ENCODE measurements at regions not wholly inside any gene's neighbourhood (a gene's known extent, or its start where the extent isn't known, plus 50 kb on each side); places are given as distances from the start of the nearest gene placed in this dataset.
A peak's percentile ranks its signal among the peaks of the same experiment; 100 is the strongest.

DNA sequence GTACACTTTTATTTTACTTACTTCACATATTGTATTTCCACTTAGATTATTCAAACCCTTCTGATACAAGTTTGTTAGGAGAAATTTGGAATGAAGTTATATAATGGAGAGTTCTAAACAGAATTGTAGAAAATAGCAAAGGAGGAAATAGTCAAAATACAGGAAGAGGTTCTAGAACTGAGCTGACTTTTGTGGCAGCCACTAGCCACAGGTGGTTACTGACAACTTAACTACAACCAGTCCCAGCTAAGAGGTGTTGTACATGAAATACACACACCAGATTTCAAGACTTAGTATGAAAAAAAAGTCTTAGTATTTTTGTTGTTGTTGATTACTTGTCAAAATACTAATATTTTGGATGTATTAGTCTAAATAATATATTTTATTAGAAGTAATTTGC lies 727.4 kb upstream of the CITED2 start:
- Histone ChIP-seq H3K9ac (no peak overlapping the region), H3K4me1 (peaks cover 7% of the 10 kb centered on the region), H2AFZ (replicated peaks) (no peak overlapping the region), H3K9me3 (ENCODE audit: low read depth) (no peaks in the 10 kb centered on the region), H3K4me3 (no peak overlapping the region), H4K20me1 (ENCODE audit: low read depth) (no peaks in the 10 kb centered on the region), H3K27me3 (no peaks in the 10 kb centered on the region), H3K4me2 (no peak overlapping the region), H3K27ac (no peak overlapping the region), H3K36me3 (no peaks in the 10 kb centered on the region), H3K79me2 (ENCODE audit: low read depth) (no peaks in the 10 kb centered on the region), H3F3A (ENCODE audit: low read depth) (no peaks in the 10 kb centered on the region)
- no peak for DNase-seq (ENCODE audit: low spot score)
- peaks cover 3% of the 10 kb centered on the region for H3K27me3 Mint-ChIP-seq (ENCODE audit: insufficient read depth, low read depth)
- no peaks in the 10 kb centered on the region for H3K36me3 Mint-ChIP-seq
- H3K4me1 Mint-ChIP-seq, result peaks cover 9% of the 10 kb centered on the region
- no peak overlapping the region for H3K27ac Mint-ChIP-seq
- no peak for TF ChIP-seq EZH2phosphoT487 (IDR thresholded peaks at IDR 0.05)
- no peak overlapping the region for H3K4me3 Mint-ChIP-seq
- H3K9me3 Mint-ChIP-seq, result peaks cover 2% of the 10 kb centered on the region

DNA sequence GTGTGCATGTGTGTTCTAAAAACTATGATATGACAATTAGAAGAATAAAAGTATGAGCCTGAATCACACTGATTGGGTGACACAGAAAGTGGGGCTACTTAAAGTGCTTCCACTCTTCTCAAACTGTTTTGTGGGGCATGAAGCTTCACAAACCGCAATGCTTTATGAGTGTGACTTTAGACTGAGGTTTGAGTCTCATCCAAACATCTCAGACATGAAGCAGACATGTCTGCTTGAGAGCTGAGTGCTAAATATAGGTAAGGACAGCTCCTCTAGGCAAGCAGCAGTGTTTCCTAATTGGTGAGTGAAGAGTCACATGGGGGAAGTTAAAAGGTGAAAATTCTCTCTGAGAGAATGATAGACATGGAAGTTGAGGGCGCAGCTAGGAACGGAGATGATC lies 726.9 kb upstream of the CITED2 start:
- no peak overlapping the region for H3K4me3 ChIP-seq
- H3K9ac ChIP-seq, result no peak overlapping the region
- H3K27ac Mint-ChIP-seq, result no peak overlapping the region
- H3K9me3 Mint-ChIP-seq, result peaks cover 2% of the 10 kb centered on the region
- H3K27ac ChIP-seq, result no peak overlapping the region
- H3K79me2 ChIP-seq (ENCODE audit: low read depth), result no peaks in the 10 kb centered on the region
- no peaks in the 10 kb centered on the region for H3K27me3 ChIP-seq
- H3K4me1 ChIP-seq, result peaks cover 7% of the 10 kb centered on the region
- no peaks in the 10 kb centered on the region for H3K36me3 ChIP-seq
- peaks cover 1% of the 10 kb centered on the region for H3K36me3 Mint-ChIP-seq
- H3F3A ChIP-seq (ENCODE audit: low read depth), result no peaks in the 10 kb centered on the region
- peaks cover 10% of the 10 kb centered on the region for H3K4me1 Mint-ChIP-seq
- no peaks in the 10 kb centered on the region for H4K20me1 ChIP-seq (ENCODE audit: low read depth)
- H3K27me3 Mint-ChIP-seq (ENCODE audit: insufficient read depth, low read depth), result peaks cover 3% of the 10 kb centered on the region
- DNase-seq (ENCODE audit: low spot score), result no peak
- no peak overlapping the region for H3K4me2 ChIP-seq
- H3K9me3 ChIP-seq (ENCODE audit: low read depth), result no peaks in the 10 kb centered on the region
- no peak for TF ChIP-seq EZH2 (IDR thresholded peaks at IDR 0.05)
- TF ChIP-seq, protein P1, sequence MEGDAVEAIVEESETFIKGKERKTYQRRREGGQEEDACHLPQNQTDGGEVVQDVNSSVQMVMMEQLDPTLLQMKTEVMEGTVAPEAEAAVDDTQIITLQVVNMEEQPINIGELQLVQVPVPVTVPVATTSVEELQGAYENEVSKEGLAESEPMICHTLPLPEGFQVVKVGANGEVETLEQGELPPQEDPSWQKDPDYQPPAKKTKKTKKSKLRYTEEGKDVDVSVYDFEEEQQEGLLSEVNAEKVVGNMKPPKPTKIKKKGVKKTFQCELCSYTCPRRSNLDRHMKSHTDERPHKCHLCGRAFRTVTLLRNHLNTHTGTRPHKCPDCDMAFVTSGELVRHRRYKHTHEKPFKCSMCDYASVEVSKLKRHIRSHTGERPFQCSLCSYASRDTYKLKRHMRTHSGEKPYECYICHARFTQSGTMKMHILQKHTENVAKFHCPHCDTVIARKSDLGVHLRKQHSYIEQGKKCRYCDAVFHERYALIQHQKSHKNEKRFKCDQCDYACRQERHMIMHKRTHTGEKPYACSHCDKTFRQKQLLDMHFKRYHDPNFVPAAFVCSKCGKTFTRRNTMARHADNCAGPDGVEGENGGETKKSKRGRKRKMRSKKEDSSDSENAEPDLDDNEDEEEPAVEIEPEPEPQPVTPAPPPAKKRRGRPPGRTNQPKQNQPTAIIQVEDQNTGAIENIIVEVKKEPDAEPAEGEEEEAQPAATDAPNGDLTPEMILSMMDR (IDR thresholded peaks at IDR 0.05), result no peak
- no peak for TF ChIP-seq EZH2phosphoT487 (IDR thresholded peaks at IDR 0.05)
- no peak overlapping the region for H3K4me3 Mint-ChIP-seq
- peak overlapping the region; percentile 18 for H2AFZ ChIP-seq (replicated peaks)

DNA sequence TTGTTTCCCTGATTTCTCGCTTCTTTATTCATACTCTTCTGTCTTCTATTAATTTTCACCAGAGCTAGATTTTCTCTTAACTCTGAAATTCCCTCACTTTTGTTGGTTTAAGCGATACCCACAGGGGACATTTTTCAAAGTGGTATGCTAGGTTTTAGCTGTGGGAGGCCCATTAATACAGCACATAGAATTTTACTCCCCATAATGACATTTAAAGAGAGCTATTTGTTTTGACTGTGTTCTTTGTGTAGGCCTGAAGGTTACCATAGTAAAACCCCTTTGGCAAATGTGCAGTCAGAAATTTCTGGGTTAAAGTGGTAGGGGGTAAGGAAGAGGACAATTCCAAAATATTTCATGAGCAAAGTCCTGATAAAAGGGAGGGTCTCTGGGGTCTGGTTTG lies 721.1 kb upstream of the CITED2 start:
- Mint-ChIP-seq H3K36me3 (peaks cover 7% of the 10 kb centered on the region), H3K27ac (peak overlapping the region; percentile 88), H3K27me3 (ENCODE audit: insufficient read depth, low read depth) (peaks cover 6% of the 10 kb centered on the region), H3K4me1 (peaks cover 24% of the 10 kb centered on the region), H3K4me3 (no peak overlapping the region), H3K9me3 (peaks cover 10% of the 10 kb centered on the region)
- no peaks in the 10 kb centered on the region for H3K9me3 ChIP-seq (ENCODE audit: low read depth)
- H4K20me1 ChIP-seq (ENCODE audit: low read depth), result no peaks in the 10 kb centered on the region
- no peaks in the 10 kb centered on the region for H3K36me3 ChIP-seq
- no peak for DNase-seq (ENCODE audit: low spot score)
- H3K4me3 ChIP-seq, result no peak overlapping the region
- no peaks in the 10 kb centered on the region for H3K27me3 ChIP-seq
- H3K79me2 ChIP-seq (ENCODE audit: low read depth), result no peaks in the 10 kb centered on the region
- no peak overlapping the region for H3K27ac ChIP-seq
- peak overlapping the region; percentile 46 for H3K4me2 ChIP-seq
- TF ChIP-seq, protein P1 (IDR thresholded peaks at IDR 0.05), result no peak
- TF ChIP-seq EZH2 (IDR thresholded peaks at IDR 0.05) (no peak), EZH2phosphoT487 (IDR thresholded peaks at IDR 0.05) (no peak)
- no peaks in the 10 kb centered on the region for H3F3A ChIP-seq (ENCODE audit: low read depth)
- H3K4me1 ChIP-seq, result peaks cover 19% of the 10 kb centered on the region
- H2AFZ ChIP-seq (replicated peaks), result peak overlapping the region; percentile 70
- no peak overlapping the region for H3K9ac ChIP-seq

DNA sequence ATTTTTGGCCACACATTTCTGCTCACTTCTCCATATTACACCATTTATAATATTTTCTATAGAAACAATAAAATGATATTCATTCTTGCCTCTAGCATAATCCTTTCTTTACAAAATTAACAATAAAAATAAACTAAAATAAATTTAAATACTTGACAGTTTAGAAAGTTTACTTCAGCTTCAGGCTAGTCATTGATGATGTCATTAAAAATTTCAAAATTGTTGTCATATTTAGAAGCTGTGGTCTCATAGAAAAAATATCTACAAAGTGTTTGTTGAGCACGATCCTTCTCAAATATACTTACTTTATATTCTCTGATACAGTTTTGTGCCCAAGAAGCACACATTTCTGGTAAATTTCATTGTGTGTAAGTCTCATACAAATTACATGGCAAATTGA lies 717.4 kb upstream of the CITED2 start:
- Histone ChIP-seq H3K27me3 (no peaks in the 10 kb centered on the region), H3K4me2 (no peak overlapping the region), H3F3A (ENCODE audit: low read depth) (no peaks in the 10 kb centered on the region), H3K4me1 (peaks cover 19% of the 10 kb centered on the region), H3K9me3 (ENCODE audit: low read depth) (no peaks in the 10 kb centered on the region), H3K36me3 (no peaks in the 10 kb centered on the region), H3K9ac (no peak overlapping the region), H3K4me3 (no peak overlapping the region), H3K27ac (no peak overlapping the region), H2AFZ (replicated peaks) (no peak overlapping the region), H3K79me2 (ENCODE audit: low read depth) (no peaks in the 10 kb centered on the region), H4K20me1 (ENCODE audit: low read depth) (no peaks in the 10 kb centered on the region)
- Mint-ChIP-seq H3K4me1 (peaks cover 27% of the 10 kb centered on the region), H3K9me3 (peaks cover 12% of the 10 kb centered on the region), H3K27ac (no peak overlapping the region), H3K27me3 (ENCODE audit: insufficient read depth, low read depth) (peaks cover 6% of the 10 kb centered on the region), H3K36me3 (peaks cover 11% of the 10 kb centered on the region), H3K4me3 (no peak overlapping the region)
- no peak for DNase-seq (ENCODE audit: low spot score)
- TF ChIP-seq EZH2 (IDR thresholded peaks at IDR 0.05) (no peak), EZH2phosphoT487 (IDR thresholded peaks at IDR 0.05) (no peak)
- TF ChIP-seq, protein P1 (IDR thresholded peaks at IDR 0.05), result no peak
